Fibroblast of upper back skin (primary cell): ENCODE measurements at regions not wholly inside any gene's neighbourhood (a gene's known extent, or its start where the extent isn't known, plus 50 kb on each side); places are given as distances from the start of the nearest gene placed in this dataset.
"Not testable (repeated sequence)": the region's sequence is repeated elsewhere in the genome, so short reads cannot be mapped to it uniquely, and the experiment has no call there.

Experiments
- DNase-seq: peaks from one replicate; pipeline ENCODE4 v3.0.0-alpha.2; 2013

GRCh38 chr6:12554820-12555219 is 161.7 kb upstream of the PHACTR1 start:
- DNase-seq: not testable (repeated sequence)

- DNase-seq: peak; percentile 84
These were observed 161.3 kb upstream of the PHACTR1 start for GRCh38 chr6:12555267-12555666.

DNA sequence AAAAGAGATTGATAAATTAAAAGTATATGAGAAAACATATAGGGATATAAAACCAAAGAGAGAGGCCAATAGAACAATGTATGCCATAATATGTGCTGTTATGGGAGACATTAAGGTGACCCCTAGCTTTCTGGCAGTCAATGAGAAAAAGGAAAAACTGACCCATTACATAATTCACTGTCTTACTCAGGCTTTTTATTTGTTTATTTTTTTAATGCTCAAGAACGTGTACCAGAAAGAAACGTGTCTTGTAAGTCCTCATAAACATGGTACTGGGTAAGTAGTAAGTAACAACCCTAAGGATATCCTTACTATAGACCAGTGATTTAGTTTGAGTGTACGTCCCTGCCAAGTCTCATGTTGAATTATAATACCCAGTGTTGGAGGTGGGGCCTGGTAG is 160.8 kb upstream of the PHACTR1 start:
- DNase-seq: no peak

DNA sequence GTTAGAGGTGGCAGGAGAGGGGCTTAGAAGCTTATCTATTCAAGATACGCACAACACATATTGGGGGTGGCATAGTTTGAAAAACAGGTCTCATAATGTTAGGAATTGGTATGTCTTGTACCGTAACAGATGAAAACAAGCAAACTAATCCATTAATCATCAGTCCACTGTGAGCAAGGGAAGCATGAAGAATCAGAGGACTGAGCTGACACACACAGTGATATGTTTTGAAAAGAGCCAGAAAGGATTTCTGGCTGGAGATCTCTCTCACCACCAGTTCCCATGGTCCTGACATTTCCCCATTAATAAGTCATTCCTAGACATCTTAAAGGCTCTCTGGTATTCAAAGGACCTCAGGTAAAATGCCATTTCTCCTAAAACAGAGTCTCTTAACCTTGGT is 158.8 kb upstream of the PHACTR1 start:
- no peak for DNase-seq

GRCh38 chr6:12560315-12560714 is 156.3 kb upstream of the PHACTR1 start:
- no peak for DNase-seq

DNA sequence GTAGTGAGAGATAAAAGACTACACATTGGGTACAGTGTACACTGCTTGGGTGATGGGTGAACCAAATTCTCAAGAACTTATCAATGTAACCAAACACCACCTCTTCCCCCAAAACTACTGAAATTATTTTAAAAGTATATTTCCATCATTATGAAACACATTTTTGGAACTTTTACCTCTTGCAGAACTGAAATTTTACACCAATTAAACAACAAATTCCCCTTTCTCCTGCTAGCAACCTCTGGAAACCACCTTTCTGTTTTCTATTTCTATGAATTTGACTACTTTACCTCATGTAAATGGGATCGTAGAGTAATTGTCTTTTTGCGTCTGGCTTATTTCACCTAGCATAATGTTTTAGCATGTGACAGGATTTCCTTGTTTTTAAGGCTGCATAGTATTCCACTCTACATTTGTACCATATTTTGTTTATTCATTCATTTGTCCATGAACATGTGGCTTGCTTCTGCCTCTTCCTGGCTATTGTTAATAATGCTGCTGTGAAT is 149.9 kb upstream of the PHACTR1 start:
- no peak for DNase-seq

- no peak for DNase-seq
These were observed 148.9 kb upstream of the PHACTR1 start for GRCh38 chr6:12567682-12568081.

- no peak for DNase-seq
These were observed 146.9 kb upstream of the PHACTR1 start for GRCh38 chr6:12569646-12570045.

- DNase-seq: peak; percentile 62
These were observed 146.0 kb upstream of the PHACTR1 start for GRCh38 chr6:12570461-12571030.

GRCh38 chr6:12572896-12573827 is 143.4 kb upstream of the PHACTR1 start:
- DNase-seq: peak; percentile 96

DNA sequence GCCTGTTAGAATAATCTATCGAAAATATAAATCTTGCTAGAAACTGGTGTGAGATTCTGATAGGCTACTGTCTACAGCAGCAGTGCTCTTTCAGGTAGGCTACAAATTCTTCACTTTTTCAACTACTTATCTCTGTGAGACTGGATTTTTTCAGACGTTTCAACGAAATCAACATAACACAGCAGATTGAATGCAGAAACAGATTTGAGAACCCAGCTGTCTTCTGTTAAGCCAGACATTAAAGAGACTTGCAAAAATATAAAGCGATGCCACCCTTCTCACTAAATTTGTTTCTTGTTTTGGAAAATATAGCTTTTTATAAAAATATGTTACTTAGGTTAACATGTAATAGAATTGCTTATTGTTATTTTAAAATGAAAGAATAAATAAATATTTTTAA is 140.6 kb upstream of the PHACTR1 start:
- DNase-seq: no peak

- peak; percentile 88 for DNase-seq
These were observed 140.2 kb upstream of the PHACTR1 start for GRCh38 chr6:12576389-12576788.

- peak; percentile 63 for DNase-seq
These were observed 139.3 kb upstream of the PHACTR1 start for GRCh38 chr6:12577124-12577850.

GRCh38 chr6:12578097-12578496 is 138.5 kb upstream of the PHACTR1 start:
- DNase-seq: no peak

- peak; percentile 45 for DNase-seq
These were observed 137.8 kb upstream of the PHACTR1 start for GRCh38 chr6:12578751-12579150.

- DNase-seq: no peak
These were observed 136.3 kb upstream of the PHACTR1 start for GRCh38 chr6:12580290-12580689.

DNA sequence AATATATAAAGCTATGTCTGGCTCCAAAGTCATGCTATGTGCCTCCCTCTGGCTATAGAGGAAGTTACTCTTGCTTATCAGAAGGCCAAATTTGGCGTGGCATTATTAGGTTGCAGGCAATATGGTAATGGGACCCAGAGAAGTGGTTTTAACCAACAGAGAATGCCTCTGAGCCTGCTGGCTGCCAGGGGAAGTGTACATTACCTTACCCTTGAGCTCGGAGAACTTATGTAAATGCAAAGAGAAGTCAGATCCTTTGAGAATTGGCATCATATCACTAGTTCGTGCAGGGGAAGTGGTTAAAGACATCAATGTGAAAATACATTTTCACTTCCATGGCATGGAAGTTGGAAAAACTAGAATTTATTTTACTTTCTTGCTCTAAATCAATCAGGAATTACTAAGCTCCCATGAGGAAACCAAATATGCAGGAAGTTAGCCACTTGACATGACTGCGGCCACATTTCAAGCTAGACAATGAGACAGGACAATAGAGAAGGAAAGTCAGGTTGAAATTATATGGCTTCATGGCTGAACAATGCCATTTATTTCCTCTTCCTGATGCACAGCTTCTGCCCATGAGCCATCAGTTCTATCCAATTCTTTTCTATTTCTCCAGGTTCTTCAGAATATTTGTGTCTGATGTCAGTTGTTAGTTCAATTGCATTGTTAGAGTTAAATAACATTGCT is 134.0 kb upstream of the PHACTR1 start:
- DNase-seq: no peak

DNA sequence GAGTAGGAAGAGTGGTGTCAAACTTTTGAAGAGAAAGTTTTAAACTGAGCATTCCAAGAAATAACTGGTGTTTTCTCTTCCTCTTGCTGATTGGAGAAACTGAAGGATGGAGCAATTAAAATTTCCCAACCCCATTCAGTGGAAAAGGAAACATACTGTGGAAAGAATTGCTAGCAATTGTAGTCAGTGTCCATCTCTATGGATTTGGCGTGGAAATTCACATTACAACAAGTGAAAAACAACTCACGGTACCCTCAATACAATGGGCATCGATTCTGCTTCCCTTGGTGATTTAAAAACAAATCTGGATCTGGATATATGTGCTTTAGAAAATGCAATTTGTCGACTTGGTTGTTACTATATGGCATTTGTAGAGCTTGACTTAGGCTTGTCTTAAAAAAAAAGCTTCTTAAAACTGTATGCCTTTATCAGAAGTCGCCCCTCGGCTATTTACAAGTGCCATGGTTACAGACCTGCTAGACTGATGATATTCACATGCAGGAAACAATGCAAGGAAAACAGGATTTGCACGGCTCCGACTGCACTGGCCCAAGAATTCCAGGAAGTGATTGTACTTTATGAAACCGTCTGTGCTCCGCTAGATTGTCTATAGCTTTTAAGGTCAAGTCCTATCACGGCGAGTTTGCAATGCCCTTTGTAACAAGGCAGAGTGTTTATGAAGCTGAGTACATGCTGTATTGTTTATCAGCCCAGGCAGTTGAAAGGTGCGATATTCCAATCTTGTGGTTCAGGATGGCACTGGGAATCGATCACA is 131.7 kb upstream of the PHACTR1 start:
- no peak for DNase-seq

- peak; percentile 74 for DNase-seq
These were observed 131.0 kb upstream of the PHACTR1 start for GRCh38 chr6:12585497-12585958.

- no peak for DNase-seq
These were observed 129.7 kb upstream of the PHACTR1 start for GRCh38 chr6:12586721-12587480.

DNA sequence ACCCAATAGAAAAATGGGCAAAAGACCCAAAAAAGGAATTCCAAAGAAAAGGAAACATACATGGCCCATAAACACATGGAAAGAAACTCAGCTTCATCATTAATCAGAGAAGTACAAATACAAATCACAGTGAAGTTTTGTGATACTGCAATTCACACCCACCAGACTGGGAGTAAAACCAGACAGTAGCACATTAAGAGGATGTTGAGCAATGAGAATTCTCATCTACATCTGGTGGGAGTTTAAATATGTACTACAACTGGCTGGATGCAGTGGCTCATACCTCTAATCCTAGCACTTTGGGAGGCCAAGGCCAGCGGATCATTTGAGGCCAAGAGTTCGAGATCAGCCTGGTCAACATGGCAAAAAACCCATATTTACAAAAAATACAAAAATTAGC is 125.7 kb upstream of the PHACTR1 start:
- DNase-seq: peak; percentile 29
